HG03469 (cell line): ENCODE measurements at regions not wholly inside any gene's neighbourhood (a gene's known extent, or its start where the extent isn't known, plus 50 kb on each side); places are given as distances from the start of the nearest gene placed in this dataset.

Source experiments
- ATAC-seq: cut with Tn5 transposase; IDR thresholded peaks from one replicate; pipeline ENCODE4 v1.9.1; 2021; ENCODE audit warnings: mild to moderate bottlenecking, moderate library complexity, moderate number of reproducible peaks; ENCODE audit not compliant: unreplicated experiment

GRCh38 chr2:67701011-67701410 is 303.9 kb downstream of the ETAA1 start:
- ATAC-seq, result no peak

DNA sequence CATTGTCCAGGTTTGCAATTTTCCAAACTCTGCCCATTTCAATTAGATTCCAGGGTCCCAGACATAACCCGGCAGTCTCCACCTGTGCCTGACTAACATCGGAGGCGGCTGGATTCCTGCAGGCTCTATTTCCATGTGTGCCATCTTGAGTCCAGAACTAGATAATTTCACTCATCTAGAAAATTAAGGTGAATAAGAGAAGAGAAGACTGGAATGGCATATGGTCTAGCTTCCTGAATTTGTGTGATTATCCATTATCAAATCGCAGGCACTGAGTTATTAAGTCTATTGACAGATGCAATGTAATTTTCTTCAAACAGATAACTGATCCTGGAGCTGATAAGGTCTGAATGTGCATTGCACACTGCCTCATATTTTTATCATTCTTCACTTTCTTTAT is 305.2 kb downstream of the ETAA1 start:
- ATAC-seq, result no peak

DNA sequence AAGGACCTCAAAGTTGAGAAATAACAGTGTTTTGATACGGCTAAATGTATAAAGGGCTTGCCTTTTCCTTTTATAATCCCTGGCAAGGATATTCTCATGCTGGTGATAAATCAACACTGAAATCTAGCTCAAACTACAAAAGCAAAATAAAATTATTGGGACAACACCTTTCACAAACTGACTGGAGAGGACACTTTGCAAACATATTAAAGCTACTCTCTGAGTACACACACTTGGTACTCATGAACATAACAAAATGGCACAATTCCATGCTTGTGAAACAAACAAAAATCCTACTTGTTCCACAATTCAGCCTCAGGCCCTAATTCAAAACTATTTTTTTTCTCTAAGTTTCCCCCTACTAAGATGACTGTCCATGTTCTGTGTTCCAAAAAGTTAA is 305.8 kb downstream of the ETAA1 start:
- no peak for ATAC-seq

- ATAC-seq, result no peak
Measured at GRCh38 chr2:67706082-67706481, 308.9 kb downstream of the ETAA1 start.

DNA sequence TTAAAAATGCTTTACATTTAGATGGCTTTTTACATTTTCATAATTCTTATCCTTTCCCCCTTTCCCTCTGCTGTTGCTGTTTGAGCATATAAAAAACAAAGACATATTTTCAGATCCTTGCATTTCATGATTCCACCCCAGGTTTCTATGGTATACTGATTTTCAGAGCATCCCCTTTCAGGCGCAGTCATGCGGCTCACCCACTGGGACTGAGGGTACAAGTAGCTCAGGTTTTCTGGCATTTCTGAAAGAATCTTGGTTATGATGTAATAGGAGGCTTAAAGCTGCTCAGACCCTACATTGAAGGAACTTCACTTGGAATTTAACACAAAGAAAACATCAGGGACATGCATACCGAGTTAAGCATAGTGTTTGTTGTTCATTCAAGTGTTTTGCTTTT is 310.8 kb downstream of the ETAA1 start:
- ATAC-seq, result no peak

- ATAC-seq, result no peak
Measured at GRCh38 chr2:67709835-67710234, 312.7 kb downstream of the ETAA1 start.

DNA sequence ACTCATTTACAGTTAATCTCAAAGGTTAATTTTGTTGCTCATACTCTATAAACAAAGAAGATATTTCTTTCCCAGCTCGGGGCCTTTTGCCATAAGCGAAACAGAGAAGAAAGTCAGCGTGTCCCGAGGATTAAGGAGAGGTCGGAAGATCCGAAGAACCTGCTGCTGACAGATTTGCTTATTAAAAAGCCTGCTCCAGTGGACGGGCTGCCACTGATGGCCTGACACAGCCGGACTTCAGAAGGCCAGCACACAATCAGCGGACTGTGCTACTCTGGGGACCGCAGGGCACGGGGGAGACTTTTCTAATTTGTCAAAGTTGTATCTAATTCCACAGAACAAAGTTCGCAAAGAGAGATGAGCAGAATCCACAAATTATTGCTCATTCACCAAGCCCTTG is 315.4 kb downstream of the ETAA1 start:
- no peak for ATAC-seq

- no peak for ATAC-seq
Measured at GRCh38 chr2:67713376-67713775, 316.2 kb downstream of the ETAA1 start.

DNA sequence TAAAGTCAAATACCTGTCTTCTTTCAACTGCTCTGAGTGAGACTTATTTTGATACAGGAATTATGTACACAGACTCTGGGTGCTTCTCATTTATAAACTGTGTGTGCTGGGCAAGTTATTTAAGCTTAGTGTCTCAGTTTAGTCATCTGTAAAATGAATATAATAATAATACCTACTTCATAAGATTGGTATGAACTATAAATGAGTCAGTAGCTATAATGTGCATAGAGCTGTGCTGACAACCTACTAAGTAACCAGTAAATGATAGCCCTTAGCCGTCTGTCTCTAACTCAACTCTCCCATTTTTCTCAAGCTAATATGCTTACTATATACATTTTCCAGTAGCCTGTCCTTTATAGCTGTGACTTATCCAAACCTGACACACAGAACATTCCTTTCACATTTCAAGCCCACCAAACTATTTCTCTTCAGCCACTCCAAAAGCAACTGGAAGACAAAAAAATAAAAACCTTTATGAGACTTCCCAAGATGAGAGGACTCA is 319.8 kb downstream of the ETAA1 start:
- ATAC-seq, result no peak

DNA sequence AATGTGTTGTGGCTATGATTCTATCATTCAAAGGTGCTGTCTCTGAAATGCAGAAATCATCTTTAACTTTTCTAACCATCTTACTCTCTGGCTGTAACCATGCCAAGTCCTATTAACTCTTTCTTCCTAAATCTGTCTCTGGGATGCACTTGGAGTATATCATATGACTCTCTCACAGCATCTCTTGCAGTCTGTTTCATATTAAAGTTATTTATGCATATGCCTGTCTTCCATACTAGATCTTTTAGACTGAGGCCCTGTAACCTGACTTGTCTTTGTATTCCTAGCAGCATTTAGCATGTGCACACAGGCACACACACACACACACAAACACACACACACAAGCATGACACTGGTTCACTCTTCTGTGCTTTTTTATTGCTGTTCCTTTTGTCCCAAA is 320.6 kb downstream of the ETAA1 start:
- no peak for ATAC-seq

- no peak for ATAC-seq
Measured at GRCh38 chr2:67719351-67719750, 322.2 kb downstream of the ETAA1 start.

- no peak for ATAC-seq
Measured at GRCh38 chr2:67721516-67721915, 324.4 kb downstream of the ETAA1 start.

DNA sequence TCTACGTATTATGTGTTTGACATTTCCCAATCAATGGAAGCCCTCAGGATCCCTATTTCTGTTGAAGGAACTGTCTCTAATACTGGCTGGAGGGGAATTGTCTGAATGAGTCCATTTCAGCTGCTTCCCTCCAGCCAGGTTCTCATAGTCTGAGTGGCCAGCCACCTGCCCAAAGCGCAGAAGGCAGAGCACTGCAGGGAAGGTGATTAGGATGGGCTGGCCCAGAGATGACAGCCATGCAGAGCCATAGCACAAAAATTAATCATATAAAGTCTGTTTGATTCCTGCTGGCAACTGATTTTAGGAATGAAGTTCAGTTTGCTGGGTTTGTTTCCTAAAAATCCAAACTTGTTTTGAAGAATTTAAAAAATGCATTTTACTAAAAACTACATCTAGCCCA is 327.1 kb downstream of the ETAA1 start:
- no peak for ATAC-seq

- no peak for ATAC-seq
Measured at GRCh38 chr2:67725731-67726130, 328.6 kb downstream of the ETAA1 start.

- no peak for ATAC-seq
Measured at GRCh38 chr2:67726416-67726815, 329.3 kb downstream of the ETAA1 start.

DNA sequence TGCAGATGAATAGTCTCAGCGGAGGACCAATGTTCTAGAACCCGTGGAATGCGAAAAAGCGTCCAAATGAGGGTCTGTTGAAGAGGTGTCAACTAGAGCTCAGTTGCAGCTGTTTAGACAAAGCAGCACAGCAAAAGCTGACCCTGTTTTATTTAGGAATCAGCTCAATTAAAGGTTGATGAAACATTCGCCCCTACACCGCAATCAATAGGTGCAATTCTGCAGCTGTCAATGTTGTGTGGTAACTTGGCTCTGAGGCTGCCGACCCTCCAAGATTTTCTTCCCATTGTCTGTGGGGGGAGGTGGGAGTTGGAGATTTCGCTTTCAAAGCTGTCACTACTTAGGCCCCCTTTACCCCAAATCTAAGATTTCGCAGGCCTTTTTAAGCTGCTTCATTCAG is 330.0 kb downstream of the ETAA1 start:
- no peak for ATAC-seq

- ATAC-seq, result no peak
Measured at GRCh38 chr2:67727623-67728022, 330.5 kb downstream of the ETAA1 start.

- no peak for ATAC-seq
Measured at GRCh38 chr2:67729474-67729873, 332.3 kb downstream of the ETAA1 start.

GRCh38 chr2:67733517-67733916 is 329.3 kb downstream of the C1D start:
- no peak for ATAC-seq

DNA sequence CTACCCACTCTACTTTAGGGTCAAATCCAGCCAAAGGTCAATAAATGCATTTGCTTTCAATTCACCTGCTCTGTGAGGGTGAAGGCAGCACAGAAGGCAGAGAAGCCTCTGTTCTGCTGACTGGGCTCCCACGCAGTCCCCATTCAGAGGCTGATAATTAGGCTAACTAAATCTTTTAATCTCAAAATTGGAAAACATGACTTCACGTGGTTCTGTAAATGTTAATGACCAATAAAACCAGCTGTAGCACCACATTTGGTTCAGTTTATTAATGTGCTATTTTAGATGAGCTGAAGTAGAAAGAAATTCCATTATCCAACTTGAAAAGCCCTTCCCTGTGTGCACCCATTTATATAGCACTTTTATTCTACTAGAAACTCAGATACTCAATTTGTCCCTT is 310.6 kb downstream of the C1D start:
- ATAC-seq, result no peak

GRCh38 chr2:67752969-67753368 is 309.8 kb downstream of the C1D start:
- no peak for ATAC-seq

DNA sequence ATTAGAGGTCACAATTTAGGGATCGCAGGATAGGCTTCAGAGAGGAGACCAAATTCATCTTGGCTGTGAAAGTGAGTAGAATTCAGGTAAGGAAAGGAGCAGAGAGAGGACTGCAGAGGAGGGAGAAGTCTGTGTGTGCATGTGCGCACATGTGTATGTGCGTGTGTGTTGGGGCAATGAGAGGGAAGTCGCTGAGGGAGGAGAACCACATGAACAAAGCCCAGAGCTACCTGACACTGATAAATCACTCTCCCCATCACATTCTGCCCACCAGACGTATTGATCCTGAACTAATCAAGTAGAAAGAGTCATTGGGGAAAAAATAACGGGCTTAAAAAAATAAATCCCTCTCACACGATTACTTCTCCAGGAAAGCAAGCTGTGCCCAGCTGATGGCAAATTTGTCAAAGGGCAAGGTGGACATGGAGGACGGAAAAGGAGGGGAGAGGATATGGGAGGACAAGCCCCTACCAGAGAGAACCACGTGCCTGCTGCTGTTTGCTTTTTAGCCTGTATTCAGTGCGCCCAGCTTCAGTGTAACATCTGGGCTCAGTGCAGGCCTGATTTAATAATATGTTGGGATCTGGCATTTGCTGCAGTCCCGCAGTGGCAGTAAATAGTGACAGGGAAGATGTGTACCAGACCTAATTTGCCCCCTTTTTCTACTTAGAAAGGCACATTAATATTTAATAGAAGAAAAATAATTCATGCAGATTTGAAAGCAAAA is 307.5 kb downstream of the C1D start:
- no peak for ATAC-seq

DNA sequence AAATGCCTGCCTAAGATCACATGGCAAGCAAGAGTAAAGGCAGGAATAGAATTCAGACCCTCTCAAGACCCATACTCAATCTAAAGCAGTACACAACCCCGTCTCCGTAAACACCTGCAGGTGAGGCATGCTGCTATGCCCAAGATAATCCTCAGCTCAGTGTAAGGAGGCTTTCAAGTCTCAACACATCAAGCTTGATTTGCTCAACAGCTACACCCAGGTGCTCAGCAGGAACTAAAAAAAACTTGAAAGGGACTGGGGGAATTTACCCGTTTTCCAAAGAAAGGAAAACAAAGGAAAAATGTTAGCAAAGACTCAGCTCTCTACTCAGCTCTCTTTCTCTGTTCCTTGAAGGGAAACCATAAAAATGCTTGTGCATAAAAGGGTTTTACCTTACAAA is 301.8 kb downstream of the C1D start:
- no peak for ATAC-seq
